Loucy (cell line): ENCODE measurements at regions not wholly inside any gene's neighbourhood (a gene's known extent, or its start where the extent isn't known, plus 50 kb on each side); places are given as distances from the start of the nearest gene placed in this dataset.

Source experiments
- H2AFZ ChIP-seq: fragments of 200-600 bp; sonication (generic); 2 replicates; pipeline ENCODE4 v1.6.0; 2016; ENCODE audit warnings: antibody characterized with exemption, mild to moderate bottlenecking, low read length, moderate library complexity
- H3F3A ChIP-seq: fragments of 200-600 bp; 2 replicates; pipeline ENCODE4 v1.6.0; 2016; ENCODE audit warnings: antibody characterized with exemption, low read depth, mild to moderate bottlenecking
- H3K27me3 ChIP-seq: fragments of 200-600 bp; sonication (generic); 2 replicates; pipeline ENCODE4 v1.6.1; 2014; ENCODE audit warnings: low read length, mild to moderate bottlenecking; ENCODE audit not compliant: insufficient read depth, poor library complexity, severe bottlenecking
- H3K36me3 ChIP-seq: fragments of 200-600 bp; sonication (generic); 2 replicates; pipeline ENCODE4 v1.6.1; 2016; ENCODE audit warnings: low read length; ENCODE audit not compliant: insufficient read depth
- H3K4me1 ChIP-seq: fragments of 200-600 bp; sonication (generic); 2 replicates; pipeline ENCODE4 v1.5.1; 2014; ENCODE audit warnings: low read length, mild to moderate bottlenecking; ENCODE audit not compliant: insufficient read depth, poor library complexity, severe bottlenecking
- H3K4me2 ChIP-seq: fragments of 200-600 bp; sonication (generic); 2 replicates; pipeline ENCODE4 v1.6.0; 2014; ENCODE audit warnings: antibody characterized with exemption, low read length, low read depth, mild to moderate bottlenecking; ENCODE audit not compliant: poor library complexity, severe bottlenecking
- H3K4me3 ChIP-seq: fragments of 200-600 bp; sonication (generic); 2 replicates; pipeline ENCODE4 v1.5.1; 2014; ENCODE audit warnings: low read length, mild to moderate bottlenecking, mixed read lengths; ENCODE audit not compliant: poor library complexity, severe bottlenecking
- H3K79me2 ChIP-seq: fragments of 200-600 bp; sonication (generic); 2 replicates; pipeline ENCODE4 v1.6.1; 2014; ENCODE audit warnings: low read length; ENCODE audit not compliant: insufficient read depth
- H3K9ac ChIP-seq: fragments of 200-600 bp; sonication (generic); 2 replicates; pipeline ENCODE4 v1.6.0; 2014; ENCODE audit warnings: mild to moderate bottlenecking, low read depth, low read length, moderate library complexity; ENCODE audit not compliant: poor library complexity, severe bottlenecking
- H3K9me2 ChIP-seq: fragments of 200-600 bp; sonication (generic); replicated peaks from 2 replicates; pipeline ENCODE4 v1.6.1; 2016; ENCODE audit warnings: low read depth, low read length, mixed read lengths
- H3K9me3 ChIP-seq: fragments of 200-600 bp; sonication (generic); 2 replicates; pipeline ENCODE4 v1.6.1; 2014; ENCODE audit warnings: mild to moderate bottlenecking, antibody characterized with exemption, low read length, low read depth; ENCODE audit not compliant: insufficient read depth
- H4K20me1 ChIP-seq: fragments of 200-600 bp; sonication (generic); 2 replicates; pipeline ENCODE4 v1.6.0; 2014; ENCODE audit warnings: antibody characterized with exemption, low read length, mild to moderate bottlenecking; ENCODE audit not compliant: insufficient read depth, poor library complexity, severe bottlenecking
- CTCF ChIP-seq: fragments of 200-600 bp; sonication (generic); conservative IDR thresholded peaks from 2 replicates; pipeline ENCODE4 v1.5.1; 2014; ENCODE audit warnings: mild to moderate bottlenecking, antibody characterized with exemption, low read length
- EZH2phosphoT487 ChIP-seq: fragments of 200-600 bp; IDR thresholded peaks from 2 replicates; pipeline ENCODE4 v1.6.1; 2018; ENCODE audit warnings: antibody characterized with exemption, mild to moderate bottlenecking, moderate library complexity, borderline replicate concordance

- no peaks in the 10 kb centered on the region for H3K27me3 ChIP-seq
- no peak overlapping the region for H3K9ac ChIP-seq
- H3K79me2 ChIP-seq = no peaks in the 10 kb centered on the region
- no peak for TF ChIP-seq CTCF
- TF ChIP-seq EZH2phosphoT487 = no peak
- H3K4me2 ChIP-seq = no peak overlapping the region
- H3K36me3 ChIP-seq = no peaks in the 10 kb centered on the region
- no peaks in the 10 kb centered on the region for H3K9me2 ChIP-seq
- H2AFZ ChIP-seq = no peak overlapping the region
- no peaks in the 10 kb centered on the region for H4K20me1 ChIP-seq
- no peaks in the 10 kb centered on the region for H3K4me1 ChIP-seq
- H3K4me3 ChIP-seq = no peak overlapping the region
- H3K9me3 ChIP-seq = 0 out of 2 replicates have a peak, but pooled peaks cover 3% of the 10 kb centered on the region
- no peaks in the 10 kb centered on the region for H3F3A ChIP-seq
Observed at GRCh38 chr5:8710426-8710930, 835.4 kb downstream of the SEMA5A start.

- Histone ChIP-seq H3K9me3 (no peaks in the 10 kb centered on the region), H3K4me3 (no peak overlapping the region), H2AFZ (no peak overlapping the region), H3K27me3 (no peaks in the 10 kb centered on the region), H3F3A (no peaks in the 10 kb centered on the region), H3K9ac (no peak overlapping the region), H3K36me3 (no peaks in the 10 kb centered on the region), H3K79me2 (no peaks in the 10 kb centered on the region), H3K4me1 (no peaks in the 10 kb centered on the region), H3K4me2 (no peak overlapping the region), H3K9me2 (no peaks in the 10 kb centered on the region), H4K20me1 (no peaks in the 10 kb centered on the region)
- TF ChIP-seq EZH2phosphoT487 (no peak), CTCF (no peak)
Observed at GRCh38 chr5:8714198-8714597, 831.7 kb downstream of the SEMA5A start.

GRCh38 chr5:8714861-8715260 is 831.0 kb downstream of the SEMA5A start:
- Histone ChIP-seq H3K9me3 (no peaks in the 10 kb centered on the region), H3K9me2 (no peaks in the 10 kb centered on the region), H3K4me1 (no peaks in the 10 kb centered on the region), H2AFZ (no peak overlapping the region), H3K4me3 (no peak overlapping the region), H3K4me2 (no peak overlapping the region), H3K79me2 (no peaks in the 10 kb centered on the region), H4K20me1 (no peaks in the 10 kb centered on the region), H3K36me3 (no peaks in the 10 kb centered on the region), H3K9ac (no peak overlapping the region), H3K27me3 (no peaks in the 10 kb centered on the region), H3F3A (no peaks in the 10 kb centered on the region)
- TF ChIP-seq CTCF (no peak), EZH2phosphoT487 (no peak)
